GM12892 (cell line): ENCODE measurements at regions not wholly inside any gene's neighbourhood (a gene's known extent, or its start where the extent isn't known, plus 50 kb on each side); places are given as distances from the start of the nearest gene placed in this dataset.

ENCODE experiments used
- DNase-seq: peaks from one replicate; pipeline ENCODE4 v3.0.0; 2011; ENCODE audit not compliant: insufficient read length
- FAIRE-seq: peaks from 2 replicates; lab custom pipeline; 2011; peaks lifted over from hg19 to GRCh38; lab: Jason Lieb, UNC
- POLR2A ChIP-seq: IDR thresholded peaks from 2 replicates; pipeline ENCODE4 v1.6.1; 2011; ENCODE audit warnings: low read depth, low read length, control low read depth
- POLR2AphosphoS5 ChIP-seq: IDR thresholded peaks from 2 replicates; pipeline ENCODE4 v1.6.1; 2011; ENCODE audit warnings: low read depth, low read length, control low read depth
- TAF1 ChIP-seq: IDR thresholded peaks from 2 replicates; pipeline ENCODE4 v1.6.1; 2011; ENCODE audit warnings: low read depth, mild to moderate bottlenecking, control low read depth, low read length, borderline replicate concordance

DNA sequence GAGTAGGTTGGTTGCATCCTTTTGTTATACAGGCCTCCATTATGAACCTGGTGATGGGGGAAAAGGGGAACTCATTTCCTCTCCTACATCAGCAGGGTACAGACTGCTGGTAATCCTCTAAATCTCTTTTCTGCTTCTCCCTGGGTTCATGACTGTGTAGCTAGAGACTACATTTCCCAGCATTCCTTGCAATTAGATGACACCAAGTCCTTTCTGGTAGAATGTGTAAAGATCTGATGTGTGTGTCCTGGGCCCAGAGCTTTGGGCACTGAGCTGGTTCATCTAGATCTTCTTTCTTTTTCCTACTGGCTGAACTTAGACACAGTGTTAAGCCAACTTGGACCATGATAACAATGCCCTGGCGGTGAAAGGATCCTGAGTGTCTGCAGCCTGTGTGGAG lies 104.7 kb upstream of the IFNGR1 start:
- DNase-seq, result no peak
- FAIRE-seq, result peak; percentile 30
- TF ChIP-seq TAF1 (no peak), POLR2AphosphoS5 (no peak), POLR2A (no peak)

DNA sequence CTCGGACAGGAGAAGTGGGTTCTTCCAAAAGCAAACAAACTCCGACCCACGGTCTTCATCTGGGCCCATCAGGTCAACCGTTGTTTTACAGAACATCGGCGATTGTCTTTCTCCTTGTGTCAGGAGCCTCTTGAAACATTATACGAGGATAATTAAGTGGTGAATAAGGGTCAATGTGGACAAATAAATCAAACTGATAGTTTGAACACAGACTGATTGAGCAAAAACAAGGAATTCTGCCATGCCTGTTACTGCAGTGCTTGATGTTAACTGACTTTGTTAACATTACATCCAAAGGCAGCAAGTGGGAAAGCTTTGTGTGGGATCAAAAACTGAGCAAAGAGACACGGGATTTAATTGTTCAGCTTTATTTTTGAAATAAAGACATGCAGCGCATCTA lies 101.1 kb upstream of the IFNGR1 start:
- DNase-seq, result no peak
- FAIRE-seq, result no peak

DNA sequence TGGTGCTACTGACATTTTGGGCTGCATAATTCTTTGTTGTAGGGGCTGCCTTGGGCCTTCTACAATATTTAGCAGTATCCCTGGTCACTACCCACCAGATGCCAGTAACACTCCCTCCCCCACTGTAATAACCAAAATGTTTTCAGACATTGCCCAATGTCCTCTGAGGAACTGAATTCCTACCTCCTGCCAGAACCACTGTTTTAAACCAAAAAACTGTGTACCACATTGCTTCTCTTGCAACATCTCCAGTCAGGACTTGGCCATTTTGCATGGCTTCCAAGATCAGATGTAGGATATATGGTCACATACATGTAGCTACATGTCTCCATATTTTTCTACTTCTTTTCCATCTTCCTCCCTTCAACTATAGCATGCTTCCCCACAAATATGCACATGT lies 97.4 kb upstream of the IFNGR1 start:
- TF ChIP-seq POLR2AphosphoS5, result no peak
- no peak for TF ChIP-seq TAF1
- TF ChIP-seq POLR2A, result no peak
- FAIRE-seq (no peak), DNase-seq (no peak)

More for the DNA sequence above, 101.1 kb upstream of the IFNGR1 start:
- no peak for TF ChIP-seq TAF1
- no peak for TF ChIP-seq POLR2AphosphoS5
- no peak for TF ChIP-seq POLR2A

DNA sequence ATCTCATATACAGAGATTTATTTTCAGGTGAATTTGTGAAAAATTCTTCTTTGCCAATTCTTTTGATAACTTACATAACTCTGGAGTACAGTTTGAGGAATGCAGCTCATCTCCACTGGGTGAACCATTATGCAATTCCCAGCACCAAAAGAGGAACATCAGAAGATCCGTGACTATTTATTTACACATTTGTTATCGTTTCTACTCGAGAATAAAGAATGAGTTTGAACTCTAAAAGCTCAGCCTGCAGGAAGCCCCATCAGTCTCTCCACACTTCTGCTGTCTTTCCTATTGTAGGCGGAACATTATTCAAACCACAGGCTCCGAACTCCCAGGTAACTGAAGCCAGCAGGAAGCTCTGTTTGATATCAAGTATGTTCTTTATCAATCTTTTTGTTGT lies 95.9 kb upstream of the IFNGR1 start:
- FAIRE-seq (no peak), DNase-seq (no peak)
- TF ChIP-seq POLR2AphosphoS5 (no peak), POLR2A (no peak), TAF1 (no peak)

DNA sequence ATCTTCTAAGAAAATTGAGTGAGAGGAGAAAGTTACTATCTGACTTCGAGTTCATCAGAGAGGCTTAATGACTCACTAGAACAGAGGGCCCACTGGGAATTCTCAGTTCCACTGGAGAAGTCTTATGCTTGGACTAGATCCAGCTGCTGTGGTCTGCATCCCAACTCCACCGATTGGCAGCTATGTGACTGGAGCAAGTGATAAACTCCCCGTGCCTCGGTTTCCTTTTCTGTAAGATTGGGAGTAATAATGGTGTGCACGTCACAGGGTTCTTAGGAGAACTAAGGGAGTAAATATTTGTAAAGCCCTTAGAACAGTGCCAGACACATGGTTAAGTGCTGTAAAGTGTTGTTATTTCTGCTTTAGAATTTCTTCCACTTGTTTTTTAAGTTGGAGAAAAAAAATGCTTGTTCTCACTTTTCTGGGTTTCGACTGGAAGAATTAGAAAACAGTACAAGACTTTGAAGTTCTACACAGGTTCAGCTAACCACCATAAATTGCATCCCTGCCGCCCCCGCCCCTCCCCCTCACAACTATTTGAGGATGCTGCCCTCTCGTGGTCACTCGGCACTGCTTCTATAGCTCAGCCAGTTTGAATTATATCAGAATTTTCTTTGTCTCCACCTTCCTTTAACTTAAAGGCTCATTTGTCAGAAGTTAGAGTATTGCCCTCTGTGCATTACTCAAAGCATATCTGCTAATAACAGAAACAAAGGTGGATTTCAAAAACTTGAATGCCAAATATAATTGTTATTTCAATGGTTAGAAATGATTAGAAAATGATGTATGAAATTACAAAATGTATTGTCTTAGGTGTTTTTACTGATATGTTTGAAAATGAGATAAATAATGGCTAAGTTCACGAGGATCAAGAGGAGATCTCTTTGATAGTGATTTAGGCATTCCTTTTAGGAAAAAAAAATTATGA lies 95.0 kb upstream of the IFNGR1 start:
- peak; percentile 5 for DNase-seq
- TF ChIP-seq TAF1 (no peak), POLR2A (no peak), POLR2AphosphoS5 (no peak)
- FAIRE-seq, result peak; percentile 97

DNA sequence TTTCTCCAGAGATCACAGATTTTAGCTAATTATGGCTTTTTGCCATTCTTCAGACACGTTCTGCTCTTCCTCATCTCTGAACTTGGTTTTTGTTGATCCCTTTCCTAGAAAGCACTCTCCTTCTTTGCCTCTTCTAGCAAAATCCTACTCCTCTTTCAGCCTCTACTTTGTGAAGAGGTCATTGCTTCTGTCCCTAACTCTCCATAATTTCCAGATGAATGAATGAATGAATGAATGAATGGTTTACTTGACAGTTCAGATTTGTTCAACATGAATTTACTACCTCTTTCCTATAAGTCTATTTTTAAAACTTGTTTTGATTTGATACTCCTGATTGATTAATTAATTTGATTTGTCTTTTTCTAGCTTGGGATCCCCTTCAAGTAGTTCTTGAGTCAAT lies 94.0 kb upstream of the IFNGR1 start:
- no peak for DNase-seq
- FAIRE-seq, result no peak
- TF ChIP-seq POLR2AphosphoS5 (no peak), TAF1 (no peak), POLR2A (no peak)

DNA sequence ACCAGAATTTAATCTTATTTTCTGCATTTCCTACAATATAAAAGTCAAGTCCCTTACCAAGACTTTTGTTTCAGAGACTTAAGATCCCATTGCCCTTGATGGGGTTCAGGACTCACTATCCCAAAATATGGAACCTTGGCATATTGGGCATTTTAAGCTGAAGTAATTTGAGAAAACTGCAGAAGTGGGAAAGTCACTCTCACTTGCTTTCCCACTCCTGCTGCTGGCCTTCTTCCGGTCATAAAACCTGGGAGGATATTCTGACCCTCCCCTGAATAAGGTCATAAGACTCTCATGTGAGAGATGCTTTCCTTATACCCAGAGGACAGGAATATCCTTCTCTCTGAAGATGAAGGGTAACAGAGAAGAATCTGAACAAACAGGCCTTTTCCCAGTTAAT lies 92.8 kb upstream of the IFNGR1 start:
- DNase-seq, result no peak
- no peak for FAIRE-seq
- no peak for TF ChIP-seq TAF1

DNA sequence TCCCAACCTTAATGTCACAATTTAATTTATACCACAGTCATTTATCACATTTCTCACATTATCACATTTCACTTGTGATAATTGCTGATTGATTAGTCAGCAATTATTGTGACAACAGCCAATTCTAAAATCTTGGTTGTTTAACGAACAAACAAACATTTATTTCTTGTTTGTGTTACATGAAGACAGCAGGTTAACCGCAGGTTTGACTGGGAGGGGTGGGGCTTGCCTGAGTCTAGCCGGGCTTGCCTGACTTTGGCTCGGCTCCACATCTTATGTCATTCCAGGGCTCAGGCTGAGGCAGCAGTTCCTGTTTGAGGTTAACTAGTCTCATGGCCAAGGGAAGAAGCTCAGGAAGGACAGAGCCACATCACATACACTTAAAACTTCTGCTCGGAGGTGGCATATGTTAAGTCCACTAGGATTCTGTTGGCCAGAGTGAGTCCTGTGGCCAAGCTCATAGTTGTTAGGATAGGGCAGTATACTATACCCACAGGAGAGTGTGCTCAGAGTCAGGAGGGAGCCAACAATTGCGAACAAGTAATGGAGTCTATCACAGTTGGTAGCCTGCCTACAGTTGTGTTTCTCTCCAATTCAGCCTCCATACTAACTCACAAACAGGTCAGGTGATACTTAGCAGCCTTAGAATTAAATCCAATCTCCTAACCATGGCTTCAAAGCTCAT lies 90.0 kb upstream of the IFNGR1 start:
- TF ChIP-seq POLR2A (no peak), TAF1 (no peak), POLR2AphosphoS5 (no peak)
- DNase-seq (no peak), FAIRE-seq (no peak)

DNA sequence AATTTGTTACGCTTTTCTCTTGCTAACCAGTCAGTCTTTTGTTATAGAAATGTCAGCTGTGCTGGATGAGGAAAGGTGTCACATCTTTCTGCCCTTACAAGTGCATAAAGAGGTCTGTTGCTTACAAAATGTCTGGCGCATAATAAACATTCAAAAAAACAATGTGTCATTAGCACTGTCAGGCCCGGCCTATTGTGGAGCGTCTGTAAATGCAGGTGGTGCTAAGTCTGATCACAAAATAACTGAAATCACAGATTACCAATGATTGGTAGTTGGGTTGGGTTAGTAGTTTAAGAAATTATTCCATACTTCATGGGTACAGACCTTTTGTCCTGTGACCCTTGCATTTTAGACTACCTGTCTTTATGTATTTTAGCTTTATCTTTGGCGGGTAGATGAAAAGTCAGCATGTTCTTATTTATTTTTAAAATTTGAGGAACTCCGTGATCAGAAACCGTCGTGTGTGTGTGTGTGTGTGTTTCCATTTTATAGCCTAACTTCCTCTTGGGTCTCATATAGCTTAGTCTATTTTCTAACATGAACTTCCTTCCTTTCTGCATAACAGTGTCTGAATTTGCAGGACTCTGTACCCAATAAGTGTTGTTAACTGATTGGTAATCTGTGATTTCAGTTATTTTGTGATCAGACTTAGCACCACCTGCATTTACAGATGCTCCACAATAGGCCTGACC lies 88.1 kb upstream of the IFNGR1 start:
- no peak for TF ChIP-seq POLR2A
- TF ChIP-seq TAF1, result no peak
- TF ChIP-seq POLR2AphosphoS5, result no peak
- DNase-seq (no peak), FAIRE-seq (no peak)

DNA sequence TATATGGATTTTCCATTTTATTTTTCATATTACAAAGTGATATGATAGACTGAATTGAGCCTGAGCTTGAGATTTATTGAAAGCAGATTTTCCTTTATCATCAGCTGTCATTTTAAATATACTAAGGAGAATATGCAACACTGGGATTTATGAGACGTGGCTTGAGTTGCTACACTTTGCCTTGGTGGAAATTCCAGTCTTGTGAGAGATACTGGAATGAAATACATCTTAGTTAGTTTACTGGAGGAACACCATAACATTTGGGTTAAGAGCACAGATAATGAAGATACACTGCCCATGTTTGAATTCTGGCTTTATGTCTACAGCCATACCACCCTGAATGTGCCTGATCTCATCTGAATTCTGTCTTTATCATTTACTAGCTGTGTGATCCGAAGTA lies 86.5 kb upstream of the IFNGR1 start:
- no peak for DNase-seq
- no peak for FAIRE-seq
- TF ChIP-seq TAF1, result no peak
- no peak for TF ChIP-seq POLR2AphosphoS5
- no peak for TF ChIP-seq POLR2A

DNA sequence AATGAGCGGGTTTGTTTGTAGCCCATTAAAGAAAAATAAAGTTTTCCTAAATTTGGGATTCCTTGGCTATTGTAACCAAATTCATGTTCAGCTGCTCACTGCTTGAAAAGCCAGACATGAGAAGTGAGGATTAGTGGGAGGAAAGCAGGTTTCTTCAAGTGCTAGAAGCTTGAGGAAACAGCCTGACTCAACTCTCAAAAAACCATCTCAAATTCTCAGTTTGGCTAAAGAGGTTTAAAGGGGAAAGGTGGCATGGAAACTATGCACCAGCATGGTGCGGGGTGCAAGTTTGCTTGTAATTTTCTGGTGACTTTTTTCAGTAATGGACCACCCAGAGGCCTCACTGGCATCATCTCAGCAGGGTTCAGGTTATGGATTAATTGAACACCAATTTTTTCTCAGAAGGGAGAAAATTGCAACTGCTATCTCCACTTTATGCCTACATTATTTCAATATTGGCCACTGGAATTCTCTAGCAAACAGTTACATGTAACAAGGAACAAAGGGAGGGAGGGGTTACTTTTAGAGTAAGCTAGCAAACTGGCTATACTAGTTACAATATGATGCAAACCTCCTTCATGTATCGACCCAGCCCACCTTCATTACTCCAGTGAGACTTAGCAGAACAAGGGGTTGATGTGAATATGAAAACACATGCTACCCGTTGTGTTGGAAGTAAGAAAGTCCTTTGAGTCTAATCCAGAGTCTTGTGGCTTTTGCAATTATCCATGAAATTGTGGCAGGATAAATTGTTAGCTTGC lies 85.0 kb upstream of the IFNGR1 start:
- TF ChIP-seq POLR2A (no peak), POLR2AphosphoS5 (no peak), TAF1 (no peak)
- no peak for DNase-seq

More for the DNA sequence above, 85.0 kb upstream of the IFNGR1 start:
- FAIRE-seq, result no peak
